ENCODE measurements at regions not wholly inside any gene's neighbourhood (a gene's known extent, or its start where the extent isn't known, plus 50 kb on each side); places are given as distances from the start of the nearest gene placed in this dataset.

DNA sequence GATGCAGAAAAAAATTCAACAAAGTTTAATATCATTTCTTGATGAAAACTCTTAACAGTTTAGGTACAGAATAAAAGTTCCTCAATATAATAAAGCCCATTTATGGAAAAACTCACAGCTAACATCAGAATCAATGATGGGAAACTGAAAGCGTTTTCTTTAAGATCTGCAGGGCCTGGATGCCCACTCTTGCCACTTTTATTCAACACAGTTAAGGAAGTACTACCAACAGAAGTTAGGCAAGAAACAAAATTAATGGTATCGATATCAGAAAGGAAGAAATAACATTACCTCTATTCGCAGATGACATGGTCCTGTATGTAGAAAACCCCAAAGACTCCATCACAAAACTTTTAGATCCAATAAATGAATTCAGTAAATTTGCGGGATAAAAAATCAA, 542.4 kb upstream of the RGMB start:
- TF ChIP-seq, protein P1, sequence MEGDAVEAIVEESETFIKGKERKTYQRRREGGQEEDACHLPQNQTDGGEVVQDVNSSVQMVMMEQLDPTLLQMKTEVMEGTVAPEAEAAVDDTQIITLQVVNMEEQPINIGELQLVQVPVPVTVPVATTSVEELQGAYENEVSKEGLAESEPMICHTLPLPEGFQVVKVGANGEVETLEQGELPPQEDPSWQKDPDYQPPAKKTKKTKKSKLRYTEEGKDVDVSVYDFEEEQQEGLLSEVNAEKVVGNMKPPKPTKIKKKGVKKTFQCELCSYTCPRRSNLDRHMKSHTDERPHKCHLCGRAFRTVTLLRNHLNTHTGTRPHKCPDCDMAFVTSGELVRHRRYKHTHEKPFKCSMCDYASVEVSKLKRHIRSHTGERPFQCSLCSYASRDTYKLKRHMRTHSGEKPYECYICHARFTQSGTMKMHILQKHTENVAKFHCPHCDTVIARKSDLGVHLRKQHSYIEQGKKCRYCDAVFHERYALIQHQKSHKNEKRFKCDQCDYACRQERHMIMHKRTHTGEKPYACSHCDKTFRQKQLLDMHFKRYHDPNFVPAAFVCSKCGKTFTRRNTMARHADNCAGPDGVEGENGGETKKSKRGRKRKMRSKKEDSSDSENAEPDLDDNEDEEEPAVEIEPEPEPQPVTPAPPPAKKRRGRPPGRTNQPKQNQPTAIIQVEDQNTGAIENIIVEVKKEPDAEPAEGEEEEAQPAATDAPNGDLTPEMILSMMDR (IDR thresholded peaks at IDR 0.05) = no peak
- TF ChIP-seq POLR2A (IDR thresholded peaks at IDR 0.05) = no peak

All from uterus (tissue), 2 donors.